DMS53 (cell line): ENCODE measurements at regions not wholly inside any gene's neighbourhood (a gene's known extent, or its start where the extent isn't known, plus 50 kb on each side); places are given as distances from the start of the nearest gene placed in this dataset.

Experiments used
- DNase-seq: peaks from one replicate; lab custom pipeline; 2025; lab: John Stamatoyannopoulos, UW

DNA sequence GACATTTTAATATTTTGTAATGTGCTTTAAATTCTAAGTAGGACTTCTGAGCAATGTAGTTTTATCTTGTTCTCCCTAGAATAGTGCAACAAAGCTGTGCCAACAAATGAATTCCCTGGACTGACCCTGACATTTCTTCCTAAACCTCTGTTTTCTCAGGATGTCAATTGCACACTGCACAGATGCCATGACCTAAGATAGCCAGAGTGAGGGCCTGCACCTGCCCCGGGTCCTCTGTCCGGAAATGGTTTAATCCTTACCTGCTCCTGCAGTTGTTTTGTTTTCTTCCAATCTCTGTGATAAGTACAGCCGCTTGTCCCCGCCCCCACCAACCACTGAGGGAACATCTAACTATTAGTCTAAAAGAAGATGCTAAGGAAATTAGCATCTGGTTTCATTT, 831.5 kb downstream of the GALC start:
- DNase-seq, result peak; percentile 49

DNA sequence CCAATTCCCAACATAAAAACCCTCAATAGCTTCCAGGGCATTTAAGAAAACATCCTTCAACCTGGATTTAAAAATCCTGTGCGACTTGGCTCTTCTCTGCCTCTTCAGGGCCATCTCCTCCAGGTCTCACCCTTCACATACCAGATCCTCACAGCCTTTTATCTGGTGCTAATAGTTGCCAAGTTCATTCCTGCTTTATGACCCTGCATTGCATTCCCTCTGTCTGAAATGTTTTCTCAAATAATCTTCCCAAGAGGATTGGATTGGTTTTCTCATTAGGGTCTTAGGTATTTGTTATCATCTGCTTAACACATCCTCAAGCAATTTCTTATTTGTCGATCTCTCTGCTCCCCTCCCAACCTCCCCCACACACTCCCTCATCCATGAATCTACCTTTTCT, 832.0 kb downstream of the GALC start:
- DNase-seq, result no peak

- DNase-seq, result no peak
Measured at GRCh38 chr14:87158283-87158682, 834.7 kb downstream of the GALC start.

GRCh38 chr14:87156878-87157277, 836.1 kb downstream of the GALC start:
- DNase-seq, result no peak

- no peak for DNase-seq
Measured at GRCh38 chr14:87155856-87156488, 837.0 kb downstream of the GALC start.

DNA sequence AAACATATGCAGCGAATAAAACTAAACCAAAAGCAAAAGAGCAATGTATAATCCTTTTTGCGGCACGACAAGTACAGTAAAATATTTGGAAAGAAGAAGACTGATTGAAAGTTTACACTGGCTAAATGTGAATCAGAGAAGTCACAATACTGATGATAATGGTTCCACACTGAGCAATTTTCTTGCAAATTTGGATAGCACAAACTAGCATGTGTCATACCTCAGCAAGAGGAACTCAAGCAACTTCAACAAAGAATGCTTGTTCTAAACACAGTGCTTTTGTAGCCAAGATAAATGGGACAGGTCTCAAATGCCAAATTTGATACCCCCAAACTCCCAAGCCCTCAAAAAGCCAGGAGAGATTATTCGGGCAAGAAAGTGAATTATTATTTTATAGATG, 839.1 kb downstream of the GALC start:
- DNase-seq, result no peak

DNA sequence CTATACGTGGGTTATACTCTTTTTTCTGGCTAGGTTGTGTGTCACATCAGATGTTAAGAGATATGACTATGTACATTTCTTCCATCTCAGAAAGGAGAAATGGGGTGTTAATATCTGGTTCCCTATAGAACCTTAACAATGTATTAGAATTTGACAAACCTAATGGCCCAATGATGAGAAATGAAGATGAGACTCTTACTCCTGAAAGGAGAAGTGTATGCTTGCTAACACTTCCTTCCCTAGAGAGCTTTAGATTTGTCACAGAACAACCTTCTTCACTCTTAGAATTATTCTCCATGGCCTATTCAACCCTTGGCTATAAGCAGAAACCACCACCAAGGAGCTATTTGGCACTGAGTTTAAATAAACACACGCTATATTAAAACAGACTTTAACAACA, 839.6 kb downstream of the GALC start:
- DNase-seq, result no peak

- DNase-seq, result peak; percentile 42
Measured at GRCh38 chr14:87152693-87153092, 840.3 kb downstream of the GALC start.

- no peak for DNase-seq
Measured at GRCh38 chr14:87149583-87150354, 843.2 kb downstream of the GALC start.

DNA sequence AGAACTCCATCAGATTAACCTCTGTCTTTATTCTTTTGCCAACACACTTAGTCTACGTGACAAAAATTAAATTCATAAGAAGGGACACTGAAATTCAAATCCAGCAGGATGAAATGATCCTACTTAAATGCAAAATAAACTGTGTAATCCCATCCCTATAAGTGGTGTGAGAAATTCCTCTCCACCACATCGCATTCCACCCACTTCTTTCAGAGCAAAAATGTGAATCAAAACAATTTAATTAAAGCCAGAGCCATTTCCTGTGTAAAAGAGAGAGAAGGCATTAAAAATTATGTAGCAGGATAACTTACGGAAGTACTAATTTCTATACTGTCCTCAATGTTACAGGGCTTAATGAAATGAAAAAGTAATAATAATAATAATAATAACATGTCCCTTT, 844.3 kb downstream of the GALC start:
- DNase-seq, result no peak

DNA sequence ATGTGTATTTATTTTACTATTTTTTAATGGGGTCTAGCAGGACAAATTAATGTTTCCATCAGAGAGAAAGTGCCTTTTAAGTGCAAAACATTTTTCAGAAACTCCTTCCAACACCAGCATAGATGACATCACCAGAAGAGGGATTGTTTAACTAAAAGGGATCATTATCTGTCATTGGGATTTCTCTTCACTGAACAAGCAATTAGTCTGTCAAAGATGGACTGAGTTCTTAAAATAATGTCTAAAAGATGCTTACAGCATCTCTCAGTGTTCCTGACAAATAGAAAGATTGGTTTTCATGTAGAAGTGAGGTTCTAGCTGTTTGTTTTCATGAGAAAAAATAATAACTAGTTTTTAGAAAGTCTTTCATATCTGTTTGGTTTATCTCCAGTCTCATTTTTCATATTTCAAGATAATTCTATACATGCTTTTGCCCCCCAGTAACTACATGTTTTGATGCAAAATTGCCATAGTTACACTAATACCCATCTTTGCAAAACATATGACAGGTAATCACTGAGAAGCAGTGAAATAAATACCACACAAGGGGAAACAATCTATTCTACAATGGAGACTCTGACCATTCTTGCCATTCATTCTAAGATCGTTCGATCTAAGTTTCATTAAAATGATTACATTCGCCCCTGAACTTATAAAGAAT, 850.3 kb downstream of the GALC start:
- no peak for DNase-seq

DNA sequence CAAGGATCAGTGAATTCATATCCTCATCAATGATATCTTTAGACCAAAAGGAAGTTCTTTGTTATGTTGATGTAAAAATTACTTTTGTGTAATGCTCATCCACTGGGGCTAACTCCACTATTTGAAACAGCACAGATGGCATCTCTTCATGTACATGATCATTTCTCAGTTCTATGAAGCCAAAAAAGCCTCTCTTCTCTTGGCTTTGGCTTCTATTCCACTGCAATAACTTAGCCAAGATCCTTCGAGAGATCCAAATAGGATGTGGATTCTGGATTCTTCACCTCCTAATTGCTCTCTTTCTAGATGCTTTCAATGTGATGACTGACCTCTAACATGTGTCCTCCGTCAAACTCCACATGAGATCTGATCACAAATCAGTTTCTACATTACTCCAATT, 851.2 kb downstream of the GALC start:
- no peak for DNase-seq

DNA sequence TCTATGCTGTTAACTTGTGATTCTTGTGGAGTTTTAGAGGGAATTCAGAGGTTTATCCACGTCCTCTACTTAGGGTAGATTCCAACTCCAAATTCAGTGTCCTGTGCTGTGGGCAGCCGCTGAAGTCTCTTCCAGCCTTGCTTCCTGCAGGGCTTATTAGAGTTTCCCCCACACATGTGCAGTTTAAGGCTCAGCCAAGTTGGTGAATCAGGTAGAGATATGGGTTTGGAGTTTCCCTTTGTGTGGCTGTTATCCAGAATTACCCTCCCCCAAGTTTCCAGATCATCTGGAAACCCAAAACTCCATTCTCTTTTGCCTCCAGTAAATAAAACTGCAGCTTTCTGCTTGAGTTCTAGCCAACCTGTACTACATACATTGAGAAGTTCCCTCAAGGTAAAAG, 853.7 kb downstream of the GALC start:
- no peak for DNase-seq

- peak; percentile 61 for DNase-seq
Measured at GRCh38 chr14:87133073-87133801, 859.7 kb downstream of the GALC start.

DNA sequence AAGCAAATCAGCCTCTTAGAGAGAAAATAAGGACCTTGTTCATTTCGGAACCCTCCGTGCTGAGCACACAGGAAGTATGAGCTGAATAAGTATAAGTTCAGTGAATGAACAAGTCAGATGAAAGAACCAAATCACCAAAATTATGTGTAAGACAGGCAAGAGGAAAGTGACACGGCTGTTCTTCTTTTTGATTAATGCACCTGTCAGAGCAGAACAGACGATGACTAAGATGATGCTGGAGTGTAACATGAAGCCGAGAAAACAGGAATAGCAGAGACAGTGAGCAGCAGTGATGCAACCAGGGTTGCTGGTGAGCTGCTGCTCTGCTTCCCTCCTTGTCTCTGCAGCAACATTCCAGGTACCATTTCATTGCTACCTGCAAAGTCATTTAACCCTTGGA, 861.1 kb downstream of the GALC start:
- peak; percentile 74 for DNase-seq

DNA sequence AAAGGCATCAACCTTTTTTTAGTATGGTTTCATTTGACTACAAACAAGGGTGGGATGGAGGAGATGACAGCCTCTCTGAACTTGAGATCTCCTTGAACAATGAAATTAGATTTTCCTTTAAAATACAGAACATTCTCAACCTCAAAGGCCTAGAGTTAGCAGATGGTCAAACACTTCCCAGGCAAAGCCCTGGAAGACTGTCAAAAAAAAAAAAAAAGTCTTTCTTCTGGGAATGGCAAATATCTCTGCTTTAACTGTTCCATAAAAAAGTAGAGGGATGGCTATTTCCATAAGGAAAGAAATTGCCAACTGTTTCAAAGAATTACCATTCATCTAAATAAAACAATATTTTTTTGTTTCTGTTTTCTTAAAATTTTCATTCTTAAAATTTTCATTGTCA, 870.8 kb downstream of the GALC start:
- DNase-seq, result no peak

DNA sequence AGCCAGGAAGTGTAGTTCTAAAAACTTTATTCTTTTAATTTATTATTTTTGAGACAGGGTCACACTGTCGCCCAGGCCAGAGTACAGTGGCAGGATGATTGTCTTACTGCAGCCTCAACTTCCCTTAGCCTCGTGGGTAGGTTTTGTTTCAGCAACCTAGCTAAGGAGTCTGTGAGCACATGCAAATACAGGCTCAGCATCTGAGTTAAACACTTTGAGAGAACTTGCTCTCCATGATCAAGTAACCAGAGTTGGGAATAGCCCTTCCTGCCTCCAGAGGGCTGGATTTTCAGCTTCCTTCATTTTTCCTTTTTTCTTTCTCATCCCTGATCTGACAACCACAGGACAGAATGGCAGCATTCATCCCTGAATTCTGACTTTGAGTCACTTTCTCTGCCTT, 871.3 kb downstream of the GALC start:
- no peak for DNase-seq

- no peak for DNase-seq
Measured at GRCh38 chr14:87115234-87115633, 877.7 kb downstream of the GALC start.

DNA sequence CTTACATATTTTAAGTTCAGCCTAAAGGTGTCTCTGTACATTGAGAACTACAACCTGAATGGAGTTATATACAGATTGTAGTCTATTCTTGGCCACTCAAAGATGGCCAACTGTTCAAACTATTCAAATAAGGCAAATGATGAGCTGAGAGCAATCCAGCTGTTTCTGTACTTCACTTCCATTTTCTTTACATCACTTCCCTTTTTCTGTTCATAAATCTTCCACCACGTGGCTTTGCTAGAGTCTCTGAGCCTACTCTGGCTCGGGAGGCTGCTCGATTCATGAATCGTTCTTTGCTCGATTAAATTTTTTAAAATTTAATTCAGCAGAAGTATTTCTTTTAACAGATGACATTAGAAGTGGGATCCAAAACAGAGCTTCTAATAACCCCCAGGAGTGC, 879.7 kb downstream of the GALC start:
- DNase-seq, result no peak

DNA sequence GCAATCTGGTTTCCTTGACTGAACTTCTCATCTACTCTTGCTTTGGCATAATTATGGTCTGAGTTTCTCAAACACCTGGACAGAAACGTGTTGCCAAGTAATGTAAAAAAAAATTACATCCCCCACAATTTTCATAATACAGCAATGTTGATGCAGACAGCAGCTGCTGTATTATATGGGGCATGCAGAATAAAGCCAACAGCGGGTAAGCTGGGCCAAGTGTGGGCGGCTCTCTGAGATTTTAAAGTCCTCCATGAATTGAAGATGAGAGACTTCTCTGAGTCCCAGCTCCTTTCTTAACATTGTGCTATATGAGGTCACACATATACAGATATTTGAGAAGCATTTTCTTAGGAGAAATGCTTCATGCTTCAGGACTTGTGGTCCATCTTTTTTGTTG, 881.2 kb downstream of the GALC start:
- DNase-seq, result no peak

DNA sequence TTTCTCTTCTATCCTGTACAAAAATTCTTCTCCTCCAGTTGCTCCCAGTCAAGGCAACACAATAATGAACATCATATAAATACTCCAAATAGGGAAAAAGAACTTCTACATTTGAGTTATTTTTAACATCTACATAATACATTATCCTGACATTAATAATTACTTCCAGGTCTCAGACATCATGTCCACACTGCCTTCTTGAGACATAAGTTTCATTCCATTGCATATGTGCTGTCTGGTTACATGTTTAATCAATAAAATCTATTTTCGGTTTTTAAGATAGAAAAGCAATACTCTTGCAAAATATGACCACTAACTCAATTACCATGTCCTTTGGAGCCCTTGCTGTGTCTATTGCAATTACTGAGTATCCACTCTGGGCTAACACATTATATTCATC, 881.9 kb downstream of the GALC start:
- DNase-seq, result no peak

GRCh38 chr14:87109271-87109670, 883.7 kb downstream of the GALC start:
- no peak for DNase-seq

- no peak for DNase-seq
Measured at GRCh38 chr14:87108726-87109125, 884.3 kb downstream of the GALC start.
